Endothelial cell of umbilical vein (primary cell): ENCODE measurements at regions not wholly inside any gene's neighbourhood (a gene's known extent, or its start where the extent isn't known, plus 50 kb on each side); places are given as distances from the start of the nearest gene placed in this dataset.

Source experiments
- BruUV-seq: library from RNA; stranded (reverse); fragments of 400-500 nt; replicated peaks from 2 replicates; lab custom pipeline; 2021; lab: Mats Ljungman, UMichigan
- CTCF ChIA-PET: fragments of 300-600, 350-600 bp; sonication (Branson Sonifier 250); formaldehyde crosslinking; loops from one replicate; lab custom pipeline; 2021; ENCODE audit warnings: antibody characterized with exemption, inconsistent platforms; lab: Charles Lee
- POLR2A ChIA-PET: fragments of 300-600, 350-600 bp; sonication (Branson Sonifier 250); formaldehyde crosslinking; loops from one replicate; lab custom pipeline; 2021; ENCODE audit warnings: antibody characterized with exemption, inconsistent platforms; lab: Charles Lee
- DNase-seq: peaks from one replicate; pipeline ENCODE4 v3.0.0-alpha.2; 2011; ENCODE audit warnings: low read depth, low spot score
- FAIRE-seq: peaks from 2 replicates; lab custom pipeline; 2011; peaks lifted over from hg19 to GRCh38; lab: Jason Lieb, UNC
- H2AFZ ChIP-seq: 2 replicates; pipeline ENCODE4 v1.6.0; 2012; ENCODE audit warnings: low read depth, low read length, control low read depth, inconsistent platforms
- H3K27ac ChIP-seq: 2 replicates; pipeline ENCODE4 v1.5.1; 2011; ENCODE audit warnings: low read depth, mild to moderate bottlenecking, control low read depth, low read length, moderate library complexity; ENCODE audit not compliant: insufficient read depth
- H3K27me3 ChIP-seq, 2 experiments: 2 replicates each; pipeline versions ENCODE4 v1.6.0 to v1.6.1; 2011; ENCODE audit warnings: low read length in 2 of 2, mixed read lengths in 1 of 2; ENCODE audit not compliant: control insufficient read depth in 2 of 2, insufficient read depth in 2 of 2
- H3K36me3 ChIP-seq, 2 experiments: 2 replicates in 1 of 2; 3 replicates in 1 of 2; pipeline ENCODE4 v1.5.1; 2011; ENCODE audit warnings: low read length in 2 of 2, mild to moderate bottlenecking in 1 of 2, moderate library complexity in 1 of 2; ENCODE audit not compliant: control insufficient read depth in 2 of 2, insufficient read depth in 2 of 2; ENCODE audit errors: extremely low read depth in 1 of 2
- H3K4me1 ChIP-seq: 3 replicates; pipeline ENCODE4 v1.5.1; 2011; ENCODE audit warnings: mild to moderate bottlenecking, low read length; ENCODE audit not compliant: control insufficient read depth, insufficient read depth; ENCODE audit errors: extremely low read depth
- H3K4me2 ChIP-seq: 2 replicates; pipeline ENCODE4 v1.6.1; 2011; ENCODE audit warnings: low read length, control low read depth, mixed read lengths; ENCODE audit not compliant: insufficient read depth
- H3K4me3 ChIP-seq, 3 experiments: fragments of 200-600 bp in 1 of 3; sonication (generic), shearing (Covaris generic) in 1 of 3; replicated peaks in 1 of 3; 2 replicates each; pipeline ENCODE4 v1.5.1; 2011 to 2016; ENCODE audit warnings: control low read depth in 3 of 3, low read length in 3 of 3, mild to moderate bottlenecking in 2 of 3, inconsistent platforms in 1 of 3, low read depth in 1 of 3, moderate library complexity in 1 of 3; ENCODE audit not compliant: insufficient read depth in 1 of 3
- H3K79me2 ChIP-seq: 2 replicates; pipeline ENCODE4 v1.6.0; 2012; ENCODE audit warnings: low read length, inconsistent platforms; ENCODE audit not compliant: control insufficient read depth, insufficient read depth
- H3K9ac ChIP-seq: replicated peaks from 2 replicates; pipeline ENCODE3; 2011; ENCODE audit warnings: low read length, control low read depth; ENCODE audit not compliant: insufficient read depth; ENCODE audit errors: extremely low read depth
- H3K9me1 ChIP-seq: replicated peaks from 3 replicates; pipeline ENCODE4 v1.6.0; 2011; ENCODE audit warnings: mild to moderate bottlenecking, low read length; ENCODE audit not compliant: control insufficient read depth, insufficient read depth; ENCODE audit errors: extremely low read depth
- H3K9me3 ChIP-seq: replicated peaks from 2 replicates; pipeline ENCODE4 v1.5.1; 2012; ENCODE audit warnings: low read length, inconsistent platforms; ENCODE audit not compliant: control insufficient read depth, insufficient read depth
- H4K20me1 ChIP-seq: replicated peaks from 2 replicates; pipeline ENCODE3; 2011; ENCODE audit warnings: mild to moderate bottlenecking, low read length; ENCODE audit not compliant: control insufficient read depth, insufficient read depth; ENCODE audit errors: extremely low read depth
- JUN ChIP-seq: IDR thresholded peaks from 2 replicates; pipeline ENCODE4 v1.6.1; 2011; ENCODE audit warnings: borderline replicate concordance, low read depth; ENCODE audit not compliant: insufficient read length, insufficient read depth
- dilution Hi-C: fragments of 300-500 bp; cut with MboI; formaldehyde crosslinking; loops from one replicate; pipeline ENCODE4 v1.15.0; 2019; ENCODE audit warnings: low sequenced_read_pairs; ENCODE audit not compliant: extremely low pct_ligation_motif_present
- intact Hi-C: fragments of 100-400 bp; cut with micrococcal nuclease; formaldehyde crosslinking; loops from one replicate; pipeline ENCODE4 v1.10.0; 2022
- TF ChIP-seq, protein P1 (sequence below), 2 donors: IDR thresholded peaks; 1 replicate in 1 of 2; 2 replicates in 1 of 2; pipeline ENCODE4 v1.5.1; 2011; ENCODE audit warnings: low read length in 2 of 2, mild to moderate bottlenecking in 2 of 2, moderate library complexity in 2 of 2, control low read depth in 1 of 2, inconsistent platforms in 1 of 2, low read depth in 1 of 2; ENCODE audit not compliant: insufficient read depth in 1 of 2; ENCODE audit errors: extremely low read depth in 1 of 2
- TF ChIP-seq, protein P2 (sequence below): IDR thresholded peaks from 2 replicates; pipeline ENCODE4 v1.6.1; 2011; ENCODE audit not compliant: insufficient read depth, insufficient read length

- peak overlapping the region; percentile 95 for H2AFZ ChIP-seq
- FAIRE-seq (no peak), DNase-seq (peak; percentile 37)
- peaks cover 5% of the 10 kb centered on the region for H3K4me1 ChIP-seq
- peaks cover 14% of the 10 kb centered on the region for H3K79me2 ChIP-seq
- ChIA-PET CTCF (no interaction called here), POLR2A (no interaction called here)
- TF ChIP-seq, protein P1, sequence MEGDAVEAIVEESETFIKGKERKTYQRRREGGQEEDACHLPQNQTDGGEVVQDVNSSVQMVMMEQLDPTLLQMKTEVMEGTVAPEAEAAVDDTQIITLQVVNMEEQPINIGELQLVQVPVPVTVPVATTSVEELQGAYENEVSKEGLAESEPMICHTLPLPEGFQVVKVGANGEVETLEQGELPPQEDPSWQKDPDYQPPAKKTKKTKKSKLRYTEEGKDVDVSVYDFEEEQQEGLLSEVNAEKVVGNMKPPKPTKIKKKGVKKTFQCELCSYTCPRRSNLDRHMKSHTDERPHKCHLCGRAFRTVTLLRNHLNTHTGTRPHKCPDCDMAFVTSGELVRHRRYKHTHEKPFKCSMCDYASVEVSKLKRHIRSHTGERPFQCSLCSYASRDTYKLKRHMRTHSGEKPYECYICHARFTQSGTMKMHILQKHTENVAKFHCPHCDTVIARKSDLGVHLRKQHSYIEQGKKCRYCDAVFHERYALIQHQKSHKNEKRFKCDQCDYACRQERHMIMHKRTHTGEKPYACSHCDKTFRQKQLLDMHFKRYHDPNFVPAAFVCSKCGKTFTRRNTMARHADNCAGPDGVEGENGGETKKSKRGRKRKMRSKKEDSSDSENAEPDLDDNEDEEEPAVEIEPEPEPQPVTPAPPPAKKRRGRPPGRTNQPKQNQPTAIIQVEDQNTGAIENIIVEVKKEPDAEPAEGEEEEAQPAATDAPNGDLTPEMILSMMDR (IDR thresholded peaks at IDR 0.05; ENCODE audit: extremely low read depth in 1 of 2, insufficient read depth in 1 of 2, low read depth in 1 of 2, low read length in 2 of 2): peak in 1 of 2 donors; percentile 20
- TF ChIP-seq, protein P2, sequence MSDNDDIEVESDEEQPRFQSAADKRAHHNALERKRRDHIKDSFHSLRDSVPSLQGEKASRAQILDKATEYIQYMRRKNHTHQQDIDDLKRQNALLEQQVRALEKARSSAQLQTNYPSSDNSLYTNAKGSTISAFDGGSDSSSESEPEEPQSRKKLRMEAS: no peak
- no peaks in the 10 kb centered on the region for H3K9me3 ChIP-seq
- H4K20me1 ChIP-seq: no peaks in the 10 kb centered on the region
- intact Hi-C loops (loop anchor here (1.0 to 10.0 kb wide), 3 partner anchors 10 to 63 kb away; no protein-coding TSS in a partner anchor), dilution Hi-C loops (no loop called here)
- no TSS peak for BruUV-seq
- no peaks in the 10 kb centered on the region for H3K27me3 ChIP-seq
- H3K9ac ChIP-seq: peak overlapping the region; percentile 69
- H3K27ac ChIP-seq: peak overlapping the region; percentile 34
- peak overlapping the region; percentile 79 for H3K4me2 ChIP-seq
- peak overlapping the region; percentile 46 to 79 (median 66) for H3K4me3 ChIP-seq
- no peaks in the 10 kb centered on the region for H3K36me3 ChIP-seq
- H3K9me1 ChIP-seq: no peaks in the 10 kb centered on the region
These were observed 304.2 kb upstream of the HSFY2 start for GRCh38 chrY:19077698-19078113.

DNA sequence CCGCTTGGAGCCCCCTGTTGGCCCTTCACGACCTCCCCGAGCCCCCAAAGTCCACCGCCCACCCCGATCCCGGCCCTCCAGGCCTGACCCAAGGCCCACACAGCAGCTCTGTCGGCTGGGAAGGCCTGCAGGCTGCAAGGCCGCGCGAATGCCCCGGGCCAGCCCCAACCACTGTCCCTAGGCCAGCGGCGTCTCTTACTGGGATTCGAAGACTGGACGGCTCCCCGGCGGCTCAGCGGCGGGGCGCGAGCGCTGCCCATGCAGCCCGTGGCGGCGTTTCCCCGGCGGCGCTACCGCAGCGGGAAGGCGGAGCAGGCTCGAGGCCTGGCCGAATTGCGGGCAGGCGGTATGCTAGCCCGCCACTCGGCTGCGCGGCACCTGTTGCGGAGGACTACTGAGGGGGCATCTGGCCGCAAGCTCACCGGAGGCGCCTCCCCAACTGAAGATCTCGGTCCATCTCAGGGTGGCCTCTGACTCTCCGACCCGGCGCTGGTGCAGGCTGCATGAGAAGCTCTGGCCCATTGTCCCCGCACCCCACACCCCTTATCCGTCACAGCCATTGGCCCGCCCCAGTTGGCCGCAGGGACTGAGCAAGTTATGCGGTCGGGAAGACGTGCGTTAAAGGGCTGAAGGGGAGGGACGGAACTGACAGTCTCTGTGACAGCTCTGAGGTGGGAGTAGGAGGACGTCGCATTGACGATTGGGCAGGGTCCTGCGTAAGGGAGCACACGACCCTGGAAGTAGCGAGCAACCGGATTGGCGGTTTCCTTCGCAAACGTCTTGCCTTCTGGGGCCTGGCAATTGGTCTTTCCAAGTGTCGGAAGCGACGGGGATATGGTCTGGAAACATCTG is 303.5 kb upstream of the HSFY2 start:
- ChIA-PET CTCF (no interaction called here), POLR2A (no interaction called here)
- H3K36me3 ChIP-seq: no peaks in the 10 kb centered on the region
- DNase-seq: peak; percentile 69
- no peaks in the 10 kb centered on the region for H4K20me1 ChIP-seq
- BruUV-seq: no TSS peak
- H3K4me3 ChIP-seq: peak overlapping the region; percentile 46 to 79 (median 66)
- intact Hi-C loops: loop anchor here (1.0 to 10.0 kb wide), 3 partner anchors 10 to 62 kb away; no protein-coding TSS in a partner anchor
- dilution Hi-C loops: no loop called here
- peak overlapping the region; percentile 79 for H3K4me2 ChIP-seq
- peak overlapping the region; percentile 69 for H3K9ac ChIP-seq
- no peak for TF ChIP-seq JUN
- no peaks in the 10 kb centered on the region for H3K27me3 ChIP-seq
- H3K79me2 ChIP-seq: peaks cover 14% of the 10 kb centered on the region
- no peaks in the 10 kb centered on the region for H3K9me1 ChIP-seq
- FAIRE-seq: peak; percentile 92
- peak overlapping the region; percentile 34 for H3K27ac ChIP-seq
- peak overlapping the region; percentile 95 for H2AFZ ChIP-seq
- no peaks in the 10 kb centered on the region for H3K9me3 ChIP-seq
- peaks cover 5% of the 10 kb centered on the region for H3K4me1 ChIP-seq
